ENCODE measurements at regions not wholly inside any gene's neighbourhood (a gene's known extent, or its start where the extent isn't known, plus 50 kb on each side); places are given as distances from the start of the nearest gene placed in this dataset.

DNA sequence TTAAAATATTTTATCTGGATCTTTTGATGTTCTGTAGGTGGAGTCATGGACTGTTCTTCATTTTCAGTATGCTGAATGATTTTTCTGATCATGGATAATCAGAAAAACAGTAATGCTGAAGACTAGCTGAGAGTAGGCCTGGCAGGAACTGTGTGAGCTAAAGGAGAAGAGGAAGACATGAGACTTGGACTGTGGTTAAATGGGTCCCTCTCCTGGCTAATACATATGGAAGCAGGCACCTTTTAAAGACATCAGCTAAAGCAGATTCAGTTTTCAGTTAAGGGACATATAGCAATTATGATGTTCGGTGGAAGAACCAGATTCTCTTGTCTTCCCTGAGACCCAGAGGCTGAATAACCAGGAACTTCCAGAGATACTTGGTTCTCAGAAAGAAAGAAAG lies 169.4 kb downstream of the OLFM4 start:
- H3K27me3 ChIP-seq (ENCODE audit: control insufficient read depth in 5 of 5, insufficient read depth in 4 of 5, low read length in 5 of 5): peaks cover 12 to 30% (median 24%) of the 10 kb centered on the region in 5 donors

DNA sequence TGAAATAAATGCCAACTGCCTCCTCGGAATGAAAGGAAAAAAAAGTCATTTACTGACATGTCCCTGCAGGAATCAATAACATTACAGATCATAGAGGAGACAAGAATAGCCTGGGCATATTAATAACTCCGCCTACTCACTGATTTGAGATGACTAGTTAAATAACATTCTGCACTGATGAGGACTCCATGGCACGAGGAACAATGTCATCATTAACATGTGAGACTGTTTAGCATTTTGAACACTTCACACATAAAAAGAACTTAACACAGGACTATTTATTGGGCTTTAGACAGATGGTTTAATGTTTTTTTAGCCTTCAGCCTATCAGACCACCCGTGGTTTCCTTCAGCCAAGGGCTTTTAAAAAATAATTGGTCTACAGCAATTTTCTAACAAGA lies 170.1 kb downstream of the OLFM4 start:
- Histone ChIP-seq H3K9me3 (ENCODE audit: control insufficient read depth in 5 of 5, low read length in 5 of 5) (peaks cover 0 to 3% (median 0%) of the 10 kb centered on the region in 5 donors), H3K36me3 (ENCODE audit: control insufficient read depth in 5 of 5, insufficient read depth in 5 of 5, low read length in 5 of 5) (no peaks in the 10 kb centered on the region), H3K27me3 (ENCODE audit: control insufficient read depth in 5 of 5, insufficient read depth in 4 of 5, low read length in 5 of 5) (peaks cover 12 to 31% (median 24%) of the 10 kb centered on the region in 5 donors), H3K4me3 (ENCODE audit: low read depth in 1 of 5, low read length in 5 of 5) (no peak overlapping the region), H3K27ac (ENCODE audit: low read depth, low read length) (no peak overlapping the region), H3K4me1 (ENCODE audit: control insufficient read depth in 5 of 5, insufficient read depth in 5 of 5, low read length in 5 of 5) (peaks cover 0 to 17% (median 5%) of the 10 kb centered on the region in 5 donors), H3K9ac (ENCODE audit: low read length in 5 of 5) (no peak overlapping the region)

More for the DNA sequence above, 169.4 kb downstream of the OLFM4 start:
- no peak overlapping the region for H3K9ac ChIP-seq (ENCODE audit: low read length in 5 of 5)
- peaks cover 0 to 17% (median 5%) of the 10 kb centered on the region in 5 donors for H3K4me1 ChIP-seq (ENCODE audit: control insufficient read depth in 5 of 5, insufficient read depth in 5 of 5, low read length in 5 of 5)
- no peak overlapping the region for H3K27ac ChIP-seq (ENCODE audit: low read depth, low read length)
- no peaks in the 10 kb centered on the region for H3K36me3 ChIP-seq (ENCODE audit: control insufficient read depth in 5 of 5, insufficient read depth in 5 of 5, low read length in 5 of 5)
- no peak overlapping the region for H3K4me3 ChIP-seq (ENCODE audit: low read depth in 1 of 5, low read length in 5 of 5)
- H3K9me3 ChIP-seq (ENCODE audit: control insufficient read depth in 5 of 5, low read length in 5 of 5): peaks cover 0 to 3% (median 0%) of the 10 kb centered on the region in 5 donors

DNA sequence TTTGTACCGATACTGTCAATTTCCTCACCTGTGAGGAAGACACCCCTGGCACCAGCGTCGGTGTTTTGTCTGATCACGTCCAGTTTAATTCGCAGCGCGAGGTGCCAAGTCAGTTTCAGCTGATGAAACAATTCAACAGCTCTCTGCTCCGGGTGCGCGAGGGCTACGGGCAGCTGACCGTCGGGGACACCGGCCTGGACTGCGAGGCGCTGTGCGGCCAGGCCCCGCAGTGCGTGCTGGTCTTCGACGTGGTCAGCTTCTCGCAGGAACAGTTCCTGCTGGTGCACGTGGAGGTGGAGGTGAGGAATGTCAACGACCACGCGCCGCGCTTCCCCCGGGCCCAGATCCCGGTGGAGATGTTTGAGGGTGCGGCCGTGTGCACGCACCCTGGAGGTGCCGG lies 171.5 kb downstream of the OLFM4 start:
- no peak overlapping the region for H3K9ac ChIP-seq (ENCODE audit: low read length in 5 of 5)
- H3K27ac ChIP-seq (ENCODE audit: low read depth, low read length): no peak overlapping the region
- no peak overlapping the region for H3K4me3 ChIP-seq (ENCODE audit: low read depth in 1 of 5, low read length in 5 of 5)
- peaks cover 0 to 3% (median 0%) of the 10 kb centered on the region in 5 donors for H3K9me3 ChIP-seq (ENCODE audit: control insufficient read depth in 5 of 5, low read length in 5 of 5)
- H3K4me1 ChIP-seq (ENCODE audit: control insufficient read depth in 5 of 5, insufficient read depth in 5 of 5, low read length in 5 of 5): peaks cover 0 to 17% (median 5%) of the 10 kb centered on the region in 5 donors
- H3K27me3 ChIP-seq (ENCODE audit: control insufficient read depth in 5 of 5, insufficient read depth in 4 of 5, low read length in 5 of 5): peaks cover 12 to 31% (median 24%) of the 10 kb centered on the region in 5 donors
- no peaks in the 10 kb centered on the region for H3K36me3 ChIP-seq (ENCODE audit: control insufficient read depth in 5 of 5, insufficient read depth in 5 of 5, low read length in 5 of 5)

DNA sequence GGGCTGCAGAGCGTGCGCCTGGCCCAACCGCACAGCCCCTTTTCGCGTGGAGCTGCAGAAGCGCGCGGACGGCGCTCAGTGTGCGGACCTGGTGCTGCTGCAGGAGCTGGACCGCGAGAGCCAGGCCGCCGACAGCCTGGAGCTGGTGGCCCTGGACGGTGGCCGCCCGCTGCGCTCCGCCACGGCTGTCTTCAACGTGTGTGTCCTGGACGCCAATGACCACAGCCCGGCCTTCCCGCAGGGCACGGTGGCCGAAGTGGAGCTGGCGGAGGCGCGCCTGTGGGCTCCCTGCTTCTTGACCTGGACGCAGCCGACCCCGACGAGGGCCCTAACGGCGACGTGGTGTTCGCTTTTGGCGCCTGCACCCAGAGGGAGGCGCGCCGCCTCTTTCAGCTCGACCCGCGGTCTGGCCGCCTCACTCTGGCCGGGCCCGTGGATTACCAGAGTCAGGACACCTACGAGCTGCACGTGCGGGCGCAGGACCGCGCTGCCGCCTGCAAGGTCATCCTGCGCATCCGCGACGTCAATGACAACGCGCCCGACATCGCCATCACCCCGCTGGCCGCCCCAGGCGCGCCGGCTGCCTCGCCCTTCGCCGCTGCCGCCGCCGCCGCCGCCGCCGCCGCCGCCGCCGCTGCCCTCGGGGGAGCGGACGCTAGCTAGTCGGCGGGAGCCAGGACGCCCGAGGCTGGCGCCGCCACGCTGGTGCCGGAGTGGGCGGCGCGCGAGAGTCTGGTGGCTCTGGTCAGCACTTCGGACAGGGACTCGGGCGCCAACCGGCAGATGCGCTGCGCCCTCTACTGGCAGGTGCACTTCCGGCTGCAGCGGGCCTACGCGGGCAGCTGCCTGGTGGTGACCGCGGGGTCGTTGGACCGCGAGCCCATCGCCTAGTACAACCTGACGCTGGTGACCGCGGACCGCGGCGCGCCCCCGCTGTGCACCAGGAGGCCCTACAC lies 172.2 kb downstream of the OLFM4 start:
- H3K27ac ChIP-seq (ENCODE audit: low read depth, low read length): no peak overlapping the region
- H3K27me3 ChIP-seq (ENCODE audit: control insufficient read depth in 5 of 5, insufficient read depth in 4 of 5, low read length in 5 of 5): peaks cover 12 to 31% (median 24%) of the 10 kb centered on the region in 5 donors
- H3K9ac ChIP-seq (ENCODE audit: low read length in 5 of 5): no peak overlapping the region
- peak overlapping the region in 1 of 5 donors; percentile 29 for H3K4me3 ChIP-seq (ENCODE audit: low read depth in 1 of 5, low read length in 5 of 5)
- H3K4me1 ChIP-seq (ENCODE audit: control insufficient read depth in 5 of 5, insufficient read depth in 5 of 5, low read length in 5 of 5): peaks cover 0 to 17% (median 5%) of the 10 kb centered on the region in 5 donors
- no peaks in the 10 kb centered on the region for H3K36me3 ChIP-seq (ENCODE audit: control insufficient read depth in 5 of 5, insufficient read depth in 5 of 5, low read length in 5 of 5)
- peaks cover 0 to 3% (median 0%) of the 10 kb centered on the region in 5 donors for H3K9me3 ChIP-seq (ENCODE audit: control insufficient read depth in 5 of 5, low read length in 5 of 5)

DNA sequence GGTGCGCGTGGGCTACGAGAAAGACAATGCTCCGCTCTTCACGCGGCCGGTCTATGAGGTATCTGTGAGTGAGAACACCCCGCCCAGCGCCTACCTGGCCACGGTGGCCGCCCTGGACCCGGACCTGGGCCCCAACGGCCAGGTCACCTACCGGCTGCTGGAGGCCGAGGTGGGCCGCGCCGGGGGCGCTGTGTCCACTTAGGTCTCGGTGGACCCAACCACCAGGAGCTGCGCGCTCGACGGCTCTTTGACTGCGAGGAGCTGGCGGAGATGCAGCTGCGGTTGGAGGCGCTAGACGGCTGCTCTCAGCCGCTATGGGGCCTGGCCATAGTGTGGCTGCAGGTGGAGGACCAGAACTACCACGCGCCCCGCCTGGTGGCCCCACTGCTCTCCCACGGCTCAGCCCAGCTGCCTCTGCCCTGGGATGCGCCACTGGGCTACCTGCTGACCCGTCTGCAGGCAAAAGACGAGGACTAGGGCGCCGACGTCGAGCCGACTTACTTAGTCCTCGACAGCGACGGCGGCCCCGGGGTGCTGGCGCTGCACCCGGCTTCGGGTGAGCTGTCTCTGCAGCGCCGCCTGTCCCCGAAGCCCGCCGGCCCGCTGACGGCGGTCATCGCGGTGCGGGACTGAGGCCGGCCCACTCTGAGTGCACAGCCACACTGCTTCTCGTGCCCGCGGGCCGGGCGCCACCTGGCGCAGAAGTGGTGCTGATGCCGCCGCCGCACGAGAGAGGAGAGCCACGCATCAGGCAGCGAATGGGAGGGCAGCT lies 173.0 kb downstream of the OLFM4 start:
- peaks cover 12 to 31% (median 24%) of the 10 kb centered on the region in 5 donors for H3K27me3 ChIP-seq (ENCODE audit: control insufficient read depth in 5 of 5, insufficient read depth in 4 of 5, low read length in 5 of 5)
- H3K27ac ChIP-seq (ENCODE audit: low read depth, low read length): no peak overlapping the region
- H3K36me3 ChIP-seq (ENCODE audit: control insufficient read depth in 5 of 5, insufficient read depth in 5 of 5, low read length in 5 of 5): no peaks in the 10 kb centered on the region
- peaks cover 0 to 3% (median 0%) of the 10 kb centered on the region in 5 donors for H3K9me3 ChIP-seq (ENCODE audit: control insufficient read depth in 5 of 5, low read length in 5 of 5)
- no peak overlapping the region for H3K9ac ChIP-seq (ENCODE audit: low read length in 5 of 5)
- H3K4me1 ChIP-seq (ENCODE audit: control insufficient read depth in 5 of 5, insufficient read depth in 5 of 5, low read length in 5 of 5): peaks cover 0 to 17% (median 5%) of the 10 kb centered on the region in 5 donors
- H3K4me3 ChIP-seq (ENCODE audit: low read depth in 1 of 5, low read length in 5 of 5): peak overlapping the region in 1 of 5 donors; percentile 29

DNA sequence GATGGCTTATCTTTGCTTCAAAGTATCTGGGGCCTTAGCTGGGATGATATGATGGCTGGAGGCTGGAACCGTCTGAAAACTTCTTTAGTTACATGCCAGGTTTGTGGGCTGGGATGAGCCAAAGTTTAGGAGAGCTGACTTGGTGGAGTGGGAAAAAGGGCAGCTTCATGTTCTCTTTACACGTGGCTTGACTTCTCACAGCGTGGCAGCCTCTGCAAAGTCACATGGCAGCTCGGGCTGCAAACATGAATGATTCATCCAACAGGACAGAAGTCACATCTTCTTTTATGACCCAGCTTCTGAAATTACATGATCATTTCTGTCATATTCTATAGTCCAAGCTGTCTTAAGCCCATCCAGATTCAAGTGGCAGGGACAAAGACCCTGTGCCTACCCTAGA lies 176.0 kb downstream of the OLFM4 start:
- Histone ChIP-seq H3K27me3 (ENCODE audit: control insufficient read depth in 5 of 5, insufficient read depth in 4 of 5, low read length in 5 of 5) (peaks cover 12 to 29% (median 24%) of the 10 kb centered on the region in 5 donors), H3K4me1 (ENCODE audit: control insufficient read depth in 5 of 5, insufficient read depth in 5 of 5, low read length in 5 of 5) (peaks cover 0 to 17% (median 5%) of the 10 kb centered on the region in 5 donors), H3K4me3 (ENCODE audit: low read depth in 1 of 5, low read length in 5 of 5) (no peak overlapping the region)

DNA sequence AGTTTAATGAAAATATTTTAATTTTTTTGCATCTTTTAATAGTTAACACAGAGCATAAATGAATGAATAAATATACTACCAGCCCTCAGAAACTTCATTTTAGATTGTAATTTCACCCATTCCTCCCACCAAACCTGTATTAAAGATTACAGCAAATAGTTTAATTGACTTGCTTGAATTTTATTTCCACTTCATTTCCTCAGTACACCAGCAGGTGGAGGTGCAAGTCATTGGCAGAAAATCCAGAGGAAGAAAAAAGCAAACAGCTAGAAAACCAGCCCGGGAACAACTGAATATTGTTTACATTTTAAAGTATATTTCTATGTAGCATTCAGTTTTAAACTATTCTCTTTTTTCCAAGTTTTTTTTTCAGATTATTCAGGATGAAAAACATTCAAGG lies 177.8 kb downstream of the OLFM4 start:
- Histone ChIP-seq H3K4me1 (ENCODE audit: control insufficient read depth in 5 of 5, insufficient read depth in 5 of 5, low read length in 5 of 5) (peaks cover 0 to 7% (median 3%) of the 10 kb centered on the region in 5 donors), H3K9me3 (ENCODE audit: control insufficient read depth in 5 of 5, low read length in 5 of 5) (no peaks in the 10 kb centered on the region), H3K27me3 (ENCODE audit: control insufficient read depth in 5 of 5, insufficient read depth in 4 of 5, low read length in 5 of 5) (peaks cover 8 to 17% (median 9%) of the 10 kb centered on the region in 5 donors), H3K27ac (ENCODE audit: low read depth, low read length) (no peak overlapping the region), H3K9ac (ENCODE audit: low read length in 5 of 5) (no peak overlapping the region), H3K4me3 (ENCODE audit: low read depth in 1 of 5, low read length in 5 of 5) (no peak overlapping the region), H3K36me3 (ENCODE audit: control insufficient read depth in 5 of 5, insufficient read depth in 5 of 5, low read length in 5 of 5) (no peaks in the 10 kb centered on the region)

More for the DNA sequence above, 176.0 kb downstream of the OLFM4 start:
- Histone ChIP-seq H3K9ac (ENCODE audit: low read length in 5 of 5) (no peak overlapping the region), H3K9me3 (ENCODE audit: control insufficient read depth in 5 of 5, low read length in 5 of 5) (peaks cover 0 to 3% (median 0%) of the 10 kb centered on the region in 5 donors), H3K27ac (ENCODE audit: low read depth, low read length) (no peak overlapping the region), H3K36me3 (ENCODE audit: control insufficient read depth in 5 of 5, insufficient read depth in 5 of 5, low read length in 5 of 5) (no peaks in the 10 kb centered on the region)

DNA sequence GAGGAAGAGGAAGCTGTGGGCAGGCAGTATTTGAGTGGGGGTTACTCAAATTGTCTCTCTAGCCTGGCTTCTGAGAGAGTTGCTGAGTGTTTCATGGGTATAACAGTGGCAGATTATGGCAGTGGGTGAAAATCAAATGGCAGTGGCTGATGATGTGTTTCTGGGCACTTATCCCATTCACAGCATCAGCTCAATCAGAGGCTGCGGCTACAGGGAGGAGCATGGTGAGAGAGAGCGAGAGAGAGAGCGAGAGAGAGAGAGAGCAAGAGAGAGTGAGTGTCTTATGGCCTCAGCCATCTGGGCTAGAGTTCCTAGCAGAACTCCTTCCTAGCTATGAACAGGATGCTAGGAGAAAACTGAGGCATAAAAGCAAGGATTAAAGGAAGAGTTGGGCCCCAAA lies 178.9 kb downstream of the OLFM4 start:
- Histone ChIP-seq H3K4me3 (ENCODE audit: low read depth in 1 of 5, low read length in 5 of 5) (no peak overlapping the region), H3K27me3 (ENCODE audit: control insufficient read depth in 5 of 5, insufficient read depth in 4 of 5, low read length in 5 of 5) (peaks cover 0 to 6% (median 0%) of the 10 kb centered on the region in 5 donors), H3K4me1 (ENCODE audit: control insufficient read depth in 5 of 5, insufficient read depth in 5 of 5, low read length in 5 of 5) (no peaks in the 10 kb centered on the region), H3K9ac (ENCODE audit: low read length in 5 of 5) (no peak overlapping the region), H3K36me3 (ENCODE audit: control insufficient read depth in 5 of 5, insufficient read depth in 5 of 5, low read length in 5 of 5) (no peaks in the 10 kb centered on the region), H3K27ac (ENCODE audit: low read depth, low read length) (no peak overlapping the region), H3K9me3 (ENCODE audit: control insufficient read depth in 5 of 5, low read length in 5 of 5) (no peaks in the 10 kb centered on the region)

DNA sequence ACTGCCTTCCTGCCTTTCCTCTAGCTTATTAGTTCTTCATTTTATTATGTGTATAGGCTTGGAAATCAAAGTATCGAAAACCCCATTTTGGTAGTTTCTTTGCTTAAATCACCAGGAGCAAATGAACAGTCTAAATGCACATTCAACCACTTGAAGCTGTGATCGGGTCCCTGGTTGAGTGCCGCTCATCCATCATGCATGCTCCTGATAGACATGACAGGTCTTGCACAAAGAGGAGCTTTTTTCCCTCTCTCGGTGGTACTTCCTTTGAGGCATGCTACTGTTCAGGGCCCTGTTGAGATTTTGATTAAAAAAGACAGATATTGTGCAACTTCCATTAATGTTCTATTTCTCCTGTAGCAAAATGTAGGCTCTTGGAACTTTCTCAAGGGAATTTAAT lies 185.8 kb downstream of the OLFM4 start:
- Histone ChIP-seq H3K9me3 (ENCODE audit: control insufficient read depth in 5 of 5, low read length in 5 of 5) (no peaks in the 10 kb centered on the region), H3K4me1 (ENCODE audit: control insufficient read depth in 5 of 5, insufficient read depth in 5 of 5, low read length in 5 of 5) (no peaks in the 10 kb centered on the region), H3K36me3 (ENCODE audit: control insufficient read depth in 5 of 5, insufficient read depth in 5 of 5, low read length in 5 of 5) (no peaks in the 10 kb centered on the region), H3K27ac (ENCODE audit: low read depth, low read length) (no peak overlapping the region), H3K4me3 (ENCODE audit: low read depth in 1 of 5, low read length in 5 of 5) (no peak overlapping the region), H3K9ac (ENCODE audit: low read length in 5 of 5) (no peak overlapping the region), H3K27me3 (ENCODE audit: control insufficient read depth in 5 of 5, insufficient read depth in 4 of 5, low read length in 5 of 5) (no peaks in the 10 kb centered on the region)
